HG03521 (cell line): ENCODE measurements at regions not wholly inside any gene's neighbourhood (a gene's known extent, or its start where the extent isn't known, plus 50 kb on each side); places are given as distances from the start of the nearest gene placed in this dataset.
"Not testable (repeated sequence)": the region's sequence is repeated elsewhere in the genome, so short reads cannot be mapped to it uniquely, and the experiment has no call there.

Source experiments
- ATAC-seq: cut with Tn5 transposase; IDR thresholded peaks from one replicate; pipeline ENCODE4 v1.9.1; 2021; ENCODE audit warnings: mild to moderate bottlenecking, moderate library complexity; ENCODE audit not compliant: unreplicated experiment

DNA sequence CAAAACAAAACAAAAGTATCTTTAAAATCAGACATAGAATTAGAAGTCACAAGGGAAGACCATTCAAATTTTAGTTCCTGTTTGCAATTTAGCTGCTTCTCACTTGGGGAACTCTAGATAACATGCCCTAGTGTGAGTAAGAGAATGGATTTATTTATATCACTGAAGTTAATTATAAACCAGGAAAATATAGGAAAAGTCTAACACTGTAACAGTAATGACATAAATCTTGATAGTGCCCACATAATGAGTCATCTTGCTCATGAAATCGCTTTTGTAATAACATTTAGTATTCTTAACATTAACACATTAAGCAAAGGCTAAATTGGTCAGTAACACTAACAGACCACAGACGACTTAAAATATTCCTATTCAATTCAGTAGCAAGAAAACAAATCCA is 710.7 kb downstream of the STPG2 start:
- no peak for ATAC-seq

DNA sequence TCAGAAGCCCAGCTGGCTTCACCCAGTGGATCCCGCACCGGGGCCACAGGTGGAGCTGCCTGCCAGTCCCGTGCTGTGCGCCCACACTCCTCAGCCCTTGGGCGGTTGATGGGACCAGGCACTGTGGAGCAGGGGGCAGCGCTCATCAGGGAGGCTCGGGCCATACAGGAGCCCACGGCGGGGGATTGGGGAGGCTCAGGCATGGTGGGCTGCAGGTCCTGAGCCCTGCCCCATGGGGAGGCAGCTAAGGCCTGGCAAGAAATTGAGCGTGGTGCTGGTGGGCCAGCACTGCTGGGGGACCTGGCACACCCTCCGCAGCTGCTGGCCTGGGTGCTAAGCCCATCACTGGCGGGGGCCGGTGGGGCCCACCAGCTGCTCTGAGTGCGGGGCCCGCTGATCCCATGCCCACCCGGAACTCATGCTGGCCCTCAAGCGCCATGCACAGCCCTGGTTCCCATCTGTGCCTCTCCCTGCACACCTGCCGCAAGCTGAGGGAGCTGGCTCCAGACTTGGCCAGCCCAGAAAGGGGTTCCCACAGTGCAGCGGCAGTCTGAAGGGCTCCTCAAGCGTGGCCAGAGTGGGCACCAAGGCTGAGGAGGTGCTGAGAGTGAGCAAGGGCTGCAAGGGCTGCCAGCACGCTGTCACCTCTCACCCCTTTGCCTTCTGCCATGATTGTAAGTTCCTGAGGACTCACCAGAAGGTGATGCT is 705.1 kb downstream of the STPG2 start:
- ATAC-seq, result not testable (repeated sequence)

GRCh38 chr4:97453186-97453585 is 690.1 kb downstream of the STPG2 start:
- no peak for ATAC-seq

DNA sequence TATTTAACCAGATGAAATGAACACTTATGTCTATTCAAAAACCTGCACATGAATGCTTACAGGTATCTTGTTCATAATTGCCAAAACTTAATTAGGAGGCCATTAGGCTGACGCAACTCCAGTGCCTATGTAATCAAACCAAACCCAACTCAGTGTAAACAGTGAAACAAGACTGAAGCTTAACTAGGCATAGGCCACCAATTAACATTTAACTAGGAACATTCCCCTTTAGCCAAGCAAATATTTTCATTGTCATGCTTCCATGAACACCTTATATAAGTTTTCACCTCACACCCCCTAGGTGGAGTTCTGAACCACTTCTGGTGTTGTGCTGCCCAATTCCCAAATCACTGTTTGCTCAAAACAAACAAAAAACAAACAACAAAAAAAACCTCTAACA is 686.0 kb downstream of the STPG2 start:
- ATAC-seq, result no peak

DNA sequence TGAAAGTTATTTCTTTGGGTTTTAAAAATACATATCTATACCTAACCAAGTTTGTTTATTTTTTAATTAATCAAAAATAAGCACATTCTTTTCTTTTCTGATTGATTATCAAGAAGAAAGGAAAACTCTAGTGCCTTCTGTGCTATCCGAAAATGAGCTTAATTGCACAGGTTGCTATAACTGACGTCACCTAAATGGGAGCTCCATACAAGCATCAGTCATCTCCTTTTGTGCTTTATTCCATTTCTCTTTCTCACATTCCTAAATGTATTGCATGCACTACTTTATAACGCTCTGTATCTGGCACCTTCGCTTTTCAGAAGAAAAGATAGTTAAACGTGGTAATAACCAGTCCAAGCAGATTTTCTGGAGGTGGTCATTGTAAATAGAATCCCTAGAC is 675.0 kb downstream of the STPG2 start:
- ATAC-seq, result no peak

GRCh38 chr4:97475621-97476020 is 667.7 kb downstream of the STPG2 start:
- ATAC-seq, result no peak

DNA sequence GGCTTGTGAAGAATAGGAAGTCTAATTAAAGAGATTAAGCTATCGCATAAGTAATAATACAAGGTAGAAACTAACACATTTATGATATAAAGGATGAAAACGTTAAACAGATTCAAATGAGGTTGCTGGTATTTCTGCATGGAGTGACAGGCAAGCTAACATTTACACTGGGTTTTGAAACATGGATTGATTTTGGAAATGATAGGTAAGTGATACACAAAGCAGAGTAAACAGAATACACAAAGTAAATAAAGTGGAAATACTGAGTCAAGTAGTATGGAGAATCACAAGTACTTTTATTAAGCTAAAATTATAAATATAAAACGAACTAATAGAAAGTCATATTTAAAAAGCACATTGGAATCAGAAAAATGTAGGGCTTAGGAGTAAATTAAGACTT is 665.3 kb downstream of the STPG2 start:
- no peak for ATAC-seq

- ATAC-seq, result no peak
Observed at GRCh38 chr4:97479388-97479787, 663.9 kb downstream of the STPG2 start.

GRCh38 chr4:97491856-97492255 is 651.4 kb downstream of the STPG2 start:
- no peak for ATAC-seq

- no peak for ATAC-seq
Observed at GRCh38 chr4:97493815-97494518, 649.3 kb downstream of the STPG2 start.

GRCh38 chr4:97496298-97496873 is 646.9 kb downstream of the STPG2 start:
- no peak for ATAC-seq

- no peak for ATAC-seq
Observed at GRCh38 chr4:97498875-97499274, 644.4 kb downstream of the STPG2 start.

DNA sequence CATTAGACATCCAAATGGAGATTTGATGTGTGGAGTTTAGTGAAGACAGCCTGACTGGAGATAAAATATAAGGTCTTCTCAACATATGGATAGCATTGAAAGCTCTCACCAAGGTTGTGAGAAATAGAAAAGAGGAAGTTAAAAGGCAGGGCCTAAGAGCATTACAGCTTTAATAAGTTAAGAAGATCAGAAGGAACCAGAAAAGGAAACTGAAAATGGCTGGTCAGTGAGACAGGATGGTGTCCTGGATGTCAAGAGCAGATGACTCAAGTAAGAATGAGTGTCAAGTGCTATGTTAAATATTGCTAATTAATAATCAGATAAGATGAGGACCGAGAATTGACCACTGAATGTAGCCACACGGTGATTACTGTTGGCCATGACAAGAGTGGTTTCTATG is 642.9 kb downstream of the STPG2 start:
- peak; percentile 97 for ATAC-seq

- no peak for ATAC-seq
Observed at GRCh38 chr4:97504713-97505112, 638.6 kb downstream of the STPG2 start.

- ATAC-seq, result no peak
Observed at GRCh38 chr4:97507587-97508245, 635.6 kb downstream of the STPG2 start.
